ENCODE measurements at regions not wholly inside any gene's neighbourhood (a gene's known extent, or its start where the extent isn't known, plus 50 kb on each side); places are given as distances from the start of the nearest gene placed in this dataset.
"Not testable (repeated sequence)": the region's sequence is repeated elsewhere in the genome, so short reads cannot be mapped to it uniquely, and the experiment has no call there.

DNA sequence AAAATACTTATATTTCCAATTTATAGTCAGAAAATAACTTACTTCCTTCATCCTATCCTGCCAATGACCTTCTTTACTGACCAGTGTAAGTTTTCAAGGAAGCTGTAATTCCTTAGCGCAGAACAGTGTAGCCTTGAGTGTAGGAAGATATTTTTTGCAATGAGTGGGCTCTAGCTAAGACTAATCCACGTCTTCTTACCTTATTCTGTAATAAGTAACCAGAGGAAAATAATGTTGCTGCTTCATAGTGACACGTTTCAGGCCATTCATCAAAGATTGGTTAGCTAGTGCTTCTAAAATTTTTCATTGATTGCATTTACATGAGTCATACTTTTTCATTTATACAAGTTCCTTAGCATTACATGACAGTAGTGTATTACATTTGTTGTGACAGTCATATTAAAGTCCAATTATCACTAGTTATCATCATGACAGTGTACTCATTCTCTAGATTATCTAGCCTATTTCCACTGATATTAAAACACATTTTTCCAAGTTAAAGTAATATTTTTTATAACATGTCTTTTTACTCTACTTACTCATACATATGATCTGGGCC lies 403.8 kb upstream of the EPHA3 start:
- no peak for DNase-seq

DNA sequence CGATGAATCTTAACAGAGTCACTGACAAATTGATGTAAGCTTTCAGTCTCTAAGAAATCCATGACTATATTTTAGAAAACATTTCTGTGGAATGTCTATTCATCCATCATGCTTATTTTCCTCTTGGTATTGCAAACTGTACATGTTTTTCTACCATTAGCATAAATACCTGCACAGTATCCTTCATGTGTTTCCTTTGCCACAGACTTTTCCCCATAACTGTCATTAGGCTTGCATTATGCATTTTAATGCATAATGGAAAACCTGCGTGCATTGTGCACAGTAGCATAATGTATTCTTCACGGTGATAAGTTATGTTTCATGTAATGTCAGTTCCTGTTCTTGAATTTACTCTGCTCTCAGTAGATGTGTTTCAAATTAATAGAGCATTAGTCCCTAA lies 403.1 kb upstream of the EPHA3 start:
- DNase-seq = no peak

DNA sequence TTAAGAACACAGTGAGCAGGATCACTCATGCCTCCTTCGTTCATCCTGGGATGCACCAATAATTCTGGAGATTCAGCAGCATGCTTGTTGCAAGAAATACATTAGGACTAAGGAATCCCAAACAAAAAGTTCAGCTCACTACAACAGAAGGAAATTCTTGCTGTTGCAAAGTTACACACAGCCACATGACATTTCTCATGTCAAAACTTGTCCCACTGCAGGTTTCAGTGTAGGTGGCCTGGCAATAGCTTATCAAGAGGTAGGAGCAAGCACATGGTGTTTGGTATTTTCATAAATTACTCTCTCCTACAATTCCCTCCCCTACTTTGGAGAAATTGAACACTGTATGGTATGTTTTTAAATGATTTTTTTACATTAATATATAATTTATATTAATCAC lies 399.6 kb upstream of the EPHA3 start:
- DNase-seq = no peak

DNA sequence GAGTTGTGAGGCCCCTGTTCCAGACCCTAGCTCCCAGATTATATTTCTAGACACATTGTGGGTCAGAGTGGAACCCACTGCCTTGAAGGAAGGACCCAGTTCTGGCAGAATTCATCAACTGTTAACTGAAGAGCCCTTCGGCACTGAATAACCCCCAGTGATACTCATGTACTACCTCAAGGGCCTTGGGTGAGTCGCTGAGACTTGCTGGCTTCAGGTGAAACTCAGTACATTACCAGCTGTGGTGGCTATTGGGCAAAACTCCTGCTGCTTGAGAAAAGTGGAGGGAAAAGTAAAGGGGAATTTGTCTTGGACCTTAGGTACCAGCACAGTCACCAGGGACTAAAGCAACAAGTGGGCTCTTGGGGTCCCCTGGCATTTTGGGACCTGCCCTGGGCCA lies 394.9 kb upstream of the EPHA3 start:
- DNase-seq = no peak

DNA sequence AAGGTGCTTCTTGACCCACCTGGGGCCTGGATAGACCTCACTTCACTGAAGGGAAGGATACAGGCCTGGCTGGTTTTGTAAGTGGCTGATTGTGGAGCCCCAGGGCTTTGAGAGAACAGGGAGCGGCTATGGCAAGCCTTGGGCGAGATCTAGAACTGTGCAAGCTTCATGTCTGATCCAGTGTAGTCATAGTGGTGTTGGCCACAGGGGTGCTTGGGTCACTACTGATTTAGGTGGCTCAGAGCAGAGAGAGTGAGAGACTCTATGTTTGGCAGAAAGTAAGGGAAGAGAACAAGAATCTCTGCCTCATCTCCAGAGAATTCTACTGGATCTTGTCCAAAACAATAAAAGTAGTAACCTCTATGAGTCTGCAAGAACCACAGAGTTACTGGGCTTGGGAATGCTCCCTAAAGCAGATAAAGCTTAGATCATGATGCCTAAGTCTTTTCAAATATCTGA lies 394.2 kb upstream of the EPHA3 start:
- DNase-seq = no peak

DNA sequence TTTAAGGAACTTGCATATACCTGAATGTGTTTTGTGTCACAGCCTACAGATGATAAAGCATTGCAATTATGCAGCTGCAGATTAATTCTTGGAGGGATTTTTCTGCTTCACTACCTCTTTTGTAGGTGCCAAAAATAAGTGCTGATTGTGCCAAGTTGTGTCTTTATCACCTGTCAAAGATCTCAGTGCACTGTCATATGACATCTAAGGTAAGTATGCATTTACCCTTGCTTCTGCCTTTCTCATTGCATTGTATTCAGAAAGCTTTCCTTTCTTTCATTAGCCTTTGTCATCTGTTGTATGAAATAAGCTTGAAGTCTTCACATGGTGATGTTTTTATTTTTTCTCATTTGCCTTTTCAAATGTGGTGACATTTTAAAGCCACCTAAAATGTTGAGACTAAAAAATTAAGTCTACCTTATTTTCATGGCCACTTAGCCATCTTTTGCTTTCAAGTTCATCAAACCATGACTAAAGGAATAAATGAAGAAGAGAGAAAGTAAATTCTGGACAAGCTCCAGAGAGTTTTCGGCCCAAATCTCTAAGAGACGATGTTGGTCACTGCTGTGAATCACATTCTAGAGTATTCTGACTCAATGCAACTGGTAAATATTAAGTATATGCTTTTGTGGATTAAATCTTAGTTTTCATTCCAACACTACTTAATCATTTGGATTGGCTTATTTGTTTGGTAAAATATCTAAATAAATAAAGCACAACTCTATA lies 381.8 kb upstream of the EPHA3 start:
- DNase-seq = no peak

DNA sequence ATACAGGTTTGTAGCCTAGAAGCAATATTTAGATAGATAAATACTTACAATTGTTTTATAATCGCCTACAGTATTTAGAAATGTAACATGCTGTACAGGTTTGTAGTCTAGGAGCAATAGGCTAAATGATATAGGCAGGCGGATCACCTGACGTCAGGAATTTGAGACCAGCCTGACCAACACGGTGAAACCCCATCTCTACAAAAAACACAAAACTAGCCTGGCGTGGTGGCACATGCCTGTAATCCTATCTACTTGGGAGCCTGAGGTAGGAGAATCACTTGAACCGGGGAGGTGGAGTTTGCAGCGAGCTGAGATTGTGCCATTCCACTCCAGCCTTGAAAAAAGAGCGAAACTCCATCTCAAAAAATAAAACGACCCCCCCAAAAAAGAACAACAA lies 375.2 kb upstream of the EPHA3 start:
- DNase-seq = no peak

DNA sequence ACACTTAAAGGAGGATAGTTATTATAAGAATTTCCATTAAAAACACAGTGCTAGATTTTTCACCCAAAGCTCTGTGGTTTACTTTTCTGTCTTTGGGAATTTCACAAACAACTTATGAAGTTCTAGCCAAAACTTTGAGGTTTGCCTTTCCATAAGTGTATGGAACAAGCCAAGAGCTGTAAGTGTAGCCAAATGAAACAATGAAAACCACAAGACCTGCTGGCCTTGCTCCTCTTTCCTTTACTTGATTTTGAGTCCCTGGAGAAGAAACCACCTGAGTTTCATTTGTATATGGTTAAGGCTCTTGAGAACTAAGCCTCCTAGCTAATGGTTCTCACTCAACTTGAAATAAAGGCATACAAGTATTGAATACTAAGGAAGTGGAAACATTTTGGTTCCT lies 365.3 kb upstream of the EPHA3 start:
- DNase-seq = no peak

DNA sequence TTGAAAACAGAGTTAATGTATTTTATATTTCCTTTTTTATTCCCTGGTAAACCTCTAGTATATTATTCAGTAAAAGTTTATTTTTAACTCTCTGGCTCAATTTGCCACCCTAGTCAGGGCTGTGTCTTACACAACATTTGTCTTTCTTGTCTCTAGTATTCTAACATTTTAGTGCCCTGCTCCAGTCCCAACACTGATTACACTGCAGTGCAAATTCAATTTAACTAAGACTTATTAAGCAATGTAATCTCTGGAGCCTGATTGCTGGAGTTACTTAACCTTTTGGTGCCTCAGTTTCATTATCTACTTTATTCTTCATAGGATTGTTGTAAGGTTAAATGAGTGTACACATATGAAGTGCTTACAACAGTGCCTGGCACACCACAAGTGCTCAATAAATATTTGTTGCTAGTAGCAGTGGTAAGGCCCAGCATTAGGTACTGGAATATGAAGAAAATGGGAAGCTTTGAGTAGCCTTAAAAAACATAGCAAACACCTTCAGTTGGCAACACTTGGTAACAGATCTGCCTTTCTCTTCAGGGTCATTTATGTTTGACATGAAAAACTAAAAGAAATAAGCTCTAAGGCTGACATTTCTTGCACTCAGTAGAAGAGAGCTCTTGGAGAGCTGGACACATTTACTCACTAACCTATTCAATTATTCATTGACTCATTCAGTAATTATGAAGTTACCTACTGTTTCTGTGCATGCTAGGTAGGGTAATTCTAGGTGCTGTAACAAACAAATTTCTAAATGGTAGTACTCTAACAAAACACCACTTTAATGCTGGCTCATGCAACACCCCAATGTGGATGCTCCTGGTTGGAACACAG lies 364.5 kb upstream of the EPHA3 start:
- no peak for DNase-seq

DNA sequence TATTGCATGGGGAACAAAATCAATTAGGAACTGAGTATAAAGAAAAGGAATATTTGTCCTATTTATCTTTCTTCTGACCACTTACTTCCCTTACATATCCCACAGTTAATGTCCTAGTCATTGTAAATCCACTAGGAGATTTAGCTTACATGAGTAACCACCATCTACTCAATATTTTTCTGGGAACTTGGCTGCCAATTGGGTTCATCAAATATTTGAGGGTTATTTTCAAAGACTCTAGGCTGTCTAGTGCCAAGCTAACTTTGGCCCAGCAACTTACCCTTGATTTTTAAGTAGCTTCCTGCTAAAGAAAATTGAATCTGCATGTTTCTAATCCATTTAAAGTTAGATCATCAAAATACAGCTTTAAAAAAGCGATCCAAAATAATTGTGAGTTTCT lies 362.5 kb upstream of the EPHA3 start:
- DNase-seq = no peak

DNA sequence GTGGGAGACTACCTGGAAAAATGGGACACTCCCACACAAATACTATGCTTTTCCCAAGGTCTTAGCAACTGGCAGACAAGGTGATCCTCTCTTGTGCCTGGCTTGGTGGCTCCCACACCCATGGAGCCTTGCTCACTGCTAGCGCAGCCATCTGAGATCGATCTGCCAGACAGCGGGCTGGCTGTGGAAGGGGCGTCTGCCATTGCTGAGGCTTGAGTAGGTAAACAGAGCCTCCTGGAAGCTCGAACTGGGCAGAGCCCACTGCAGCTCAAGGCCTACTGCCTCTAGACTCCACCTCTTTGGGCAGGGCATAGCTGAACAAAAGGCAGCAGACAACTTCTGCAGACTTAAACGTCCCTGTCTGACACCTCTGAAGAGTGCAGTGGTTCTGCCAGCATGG lies 360.3 kb upstream of the EPHA3 start:
- DNase-seq = not testable (repeated sequence)

DNA sequence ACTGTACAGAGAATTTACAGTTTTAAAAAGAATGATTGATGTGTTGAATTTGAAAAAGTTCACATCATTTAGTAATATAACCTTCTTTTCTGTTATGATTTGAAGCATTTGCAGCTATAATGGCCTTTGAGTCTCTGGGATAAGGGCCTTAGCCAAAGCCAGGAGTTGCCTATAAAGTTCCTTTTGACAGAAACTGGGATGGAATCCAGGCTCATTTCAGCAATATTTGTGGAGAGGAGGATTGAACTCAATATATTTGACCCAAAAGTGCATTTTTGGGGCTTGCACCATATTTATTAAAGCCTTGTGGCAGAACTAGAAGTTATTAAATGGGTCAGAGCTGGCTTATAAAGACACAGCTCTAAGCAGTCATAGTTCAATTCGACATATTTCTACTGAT lies 348.7 kb upstream of the EPHA3 start:
- no peak for DNase-seq

DNA sequence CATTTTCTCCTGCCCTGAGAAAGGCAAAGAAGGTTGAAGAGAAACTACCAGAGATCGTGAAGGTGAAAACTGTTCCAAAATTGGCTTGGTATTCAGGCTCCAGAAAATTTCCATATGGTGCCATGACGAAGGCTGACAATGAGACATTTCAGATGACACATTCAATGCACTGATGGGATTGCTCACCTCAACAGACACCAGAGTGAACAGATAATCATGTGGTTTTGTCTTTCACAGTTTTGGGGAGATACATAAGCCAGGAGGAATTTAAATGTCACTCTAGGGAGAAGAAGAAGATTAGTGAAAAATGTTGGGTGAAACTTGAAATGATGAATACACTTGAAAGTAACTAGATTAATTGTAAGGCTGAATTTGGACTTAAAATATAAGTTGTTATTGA lies 339.7 kb upstream of the EPHA3 start:
- no peak for DNase-seq

DNA sequence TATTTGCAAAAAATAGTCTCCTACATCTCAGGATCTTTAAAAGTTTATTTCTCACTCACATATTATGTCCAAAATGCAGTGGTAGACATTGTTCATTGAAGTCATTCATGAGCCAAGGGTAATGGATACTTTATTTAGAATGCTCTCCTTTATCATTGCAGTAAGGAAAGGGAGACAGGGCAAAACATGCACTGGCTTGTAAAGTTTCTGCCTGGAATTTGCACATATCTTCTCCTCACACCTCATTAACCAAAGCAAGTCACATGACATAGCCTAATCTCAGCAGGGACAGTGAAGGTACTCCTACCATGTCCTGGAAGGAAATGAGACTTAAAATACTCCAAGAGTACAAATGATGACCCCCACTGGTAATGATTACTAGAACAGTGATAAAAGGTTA lies 333.7 kb upstream of the EPHA3 start:
- DNase-seq = no peak

DNA sequence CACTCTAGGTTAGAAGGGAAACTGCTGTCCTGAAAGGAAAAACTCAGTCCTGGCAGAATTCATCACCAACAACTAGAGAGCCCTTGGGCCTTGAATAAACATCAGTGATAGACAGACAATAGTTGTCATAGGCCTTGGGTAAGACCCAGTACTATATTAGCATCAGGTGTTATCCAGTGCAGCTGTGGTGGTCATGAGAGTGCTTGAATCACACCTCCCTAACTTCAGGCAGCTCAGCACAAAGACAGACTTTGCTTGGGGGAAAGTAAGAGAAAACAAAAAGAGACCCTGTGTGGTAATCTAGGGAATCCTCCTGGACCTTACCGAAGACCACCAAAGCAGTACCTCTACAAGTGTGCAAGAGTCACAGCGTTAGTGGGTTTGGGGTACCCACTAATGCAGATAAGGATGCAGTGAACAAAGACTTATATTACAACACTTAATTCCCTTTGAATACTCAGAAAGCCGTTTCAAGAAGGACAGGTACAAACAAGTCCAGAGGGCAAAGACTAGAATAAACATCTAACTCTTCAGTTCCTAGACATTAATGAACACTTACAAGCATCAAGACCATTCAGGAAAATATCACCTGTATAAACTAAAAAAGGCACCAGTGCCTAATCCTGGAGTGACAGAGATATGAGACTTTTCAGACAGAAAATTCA lies 332.3 kb upstream of the EPHA3 start:
- DNase-seq = no peak

DNA sequence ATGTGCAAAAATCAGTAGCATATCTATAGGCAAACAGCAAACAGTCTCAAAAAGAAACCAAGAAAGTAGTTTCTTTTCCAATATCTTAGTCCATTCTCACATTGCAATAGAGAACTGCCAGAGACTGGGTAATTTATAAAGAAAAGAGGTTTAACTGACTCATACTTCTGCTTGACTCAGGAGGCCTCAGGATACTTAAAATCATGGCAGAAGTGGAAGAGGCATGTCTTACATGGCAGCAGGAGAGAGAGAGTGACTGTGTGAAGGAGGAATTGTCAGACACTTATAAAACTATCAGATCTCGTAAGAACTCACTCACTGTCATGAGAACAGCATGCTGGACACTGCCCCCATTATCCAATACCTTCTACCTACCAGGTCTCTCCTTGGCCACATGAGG lies 327.9 kb upstream of the EPHA3 start:
- no peak for DNase-seq

DNA sequence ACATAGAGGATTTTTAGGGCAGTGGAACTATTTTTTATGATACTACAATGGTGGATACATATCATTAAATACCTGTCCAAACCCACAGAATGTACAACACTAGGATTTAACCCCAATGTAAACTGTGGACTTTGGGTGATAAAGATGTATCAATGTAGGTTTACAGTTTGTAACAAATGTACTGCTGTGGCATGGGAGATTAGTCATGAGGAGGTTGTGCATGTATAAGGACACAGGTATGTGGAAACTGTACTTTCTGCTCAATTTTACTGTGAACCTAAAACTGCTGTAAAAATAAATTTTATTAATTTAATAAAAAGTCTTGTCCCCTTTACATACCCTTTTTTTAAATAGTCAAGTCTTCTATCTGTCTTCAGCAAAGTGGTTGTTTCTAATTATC lies 322.5 kb upstream of the EPHA3 start:
- DNase-seq = no peak

DNA sequence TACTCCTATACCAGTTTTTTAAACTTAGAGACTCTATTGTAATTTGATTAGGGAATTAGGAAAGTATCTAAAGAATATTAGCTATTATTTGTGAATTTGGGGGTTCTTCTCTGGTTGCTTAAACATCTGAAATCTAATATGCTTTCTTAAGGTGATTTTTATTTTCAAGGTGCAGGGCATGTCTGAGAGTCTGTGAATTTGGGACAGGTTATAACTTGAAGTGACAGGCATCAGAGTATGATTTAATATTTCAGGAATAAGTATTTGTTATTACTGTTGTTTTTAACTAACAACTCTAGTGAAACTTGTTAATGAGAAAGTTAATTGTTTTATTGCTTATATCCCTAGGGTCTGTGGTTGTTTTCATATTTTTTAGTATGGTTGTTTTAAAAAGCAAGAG lies 321.6 kb upstream of the EPHA3 start:
- DNase-seq = no peak

DNA sequence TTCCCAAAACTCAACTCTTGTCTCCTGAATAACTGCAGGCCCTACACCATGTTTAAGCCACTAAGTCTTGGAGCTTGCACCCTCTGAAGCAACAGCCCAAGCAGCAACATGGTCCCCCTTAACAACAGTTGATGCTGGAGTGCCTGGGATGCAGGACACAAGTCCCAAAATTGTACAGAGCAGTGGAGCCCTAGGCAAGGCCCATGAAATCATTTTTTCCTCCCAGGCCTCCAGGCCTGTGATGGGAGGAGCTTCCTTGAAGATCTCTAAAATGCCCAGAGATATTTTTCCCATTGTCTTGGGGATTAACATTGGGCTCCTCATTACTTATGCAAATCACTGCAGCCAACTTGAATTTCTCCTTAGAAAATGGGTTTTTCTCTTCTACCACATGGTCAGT lies 311.9 kb upstream of the EPHA3 start:
- no peak for DNase-seq

DNA sequence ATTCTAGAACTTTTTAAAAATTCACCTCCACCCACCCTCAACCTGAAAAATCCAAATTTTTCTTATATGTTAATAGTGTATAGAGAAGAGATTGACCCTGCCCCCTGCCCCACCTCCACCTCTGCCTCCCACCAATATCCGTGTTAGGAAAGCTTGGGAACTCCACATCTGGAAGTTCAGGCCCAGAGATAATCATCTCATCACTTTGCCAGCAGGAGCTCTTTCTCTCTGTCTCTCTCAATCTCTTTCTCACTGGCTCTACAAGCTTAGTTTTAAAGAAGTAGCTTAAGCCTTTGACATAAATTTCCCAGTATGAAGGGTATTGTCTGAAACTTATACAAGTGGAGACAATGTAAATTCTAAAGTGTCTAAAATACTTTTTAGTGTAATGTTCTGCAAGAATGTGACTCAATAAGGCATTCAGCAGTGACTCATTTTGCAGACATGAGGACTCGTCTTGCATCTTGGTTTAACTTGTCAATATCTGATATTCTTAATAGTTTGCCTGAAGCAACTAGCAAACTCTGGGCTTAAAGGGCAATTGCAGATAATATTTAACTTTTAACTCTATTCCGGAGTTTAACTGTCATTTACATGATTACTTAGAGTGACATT lies 299.8 kb upstream of the EPHA3 start:
- DNase-seq = no peak

DNA sequence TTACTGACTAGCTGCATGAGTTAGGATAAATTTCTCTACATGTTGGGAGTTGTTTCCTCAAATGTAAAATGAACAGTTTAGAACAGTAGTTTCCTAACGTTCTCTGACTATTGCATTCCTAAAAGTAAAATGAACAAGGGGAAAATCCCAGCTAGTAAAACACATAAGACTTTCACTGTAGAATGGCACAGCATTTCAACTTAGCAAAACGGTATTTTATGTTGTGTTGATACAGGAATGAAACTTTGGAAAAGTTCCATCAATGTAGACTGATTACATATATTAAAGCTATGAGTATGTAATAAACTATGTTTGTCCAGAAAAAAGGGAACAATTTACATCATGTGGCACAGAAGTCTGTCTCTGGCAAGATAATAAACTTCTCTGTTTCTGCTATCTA lies 297.4 kb upstream of the EPHA3 start:
- no peak for DNase-seq

DNA sequence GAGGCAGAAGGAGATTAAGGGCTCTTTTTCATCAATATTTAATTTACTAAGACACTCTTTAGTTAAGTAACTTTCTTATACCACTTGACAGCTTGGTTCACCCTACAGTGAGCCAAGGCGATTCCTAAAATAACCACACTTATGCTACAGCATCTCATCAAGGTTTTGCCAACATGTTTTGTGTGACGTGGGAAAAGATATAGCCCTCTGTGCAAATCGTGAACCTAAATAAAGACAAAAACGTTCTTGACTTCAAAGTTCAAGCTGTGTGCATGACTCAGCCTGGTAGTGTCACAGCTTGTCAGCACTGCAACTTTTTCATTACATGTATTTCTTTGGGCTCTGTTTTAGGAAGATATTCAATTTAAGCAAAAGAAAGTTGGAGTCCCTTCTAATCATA lies 297.0 kb upstream of the EPHA3 start:
- DNase-seq = no peak

DNA sequence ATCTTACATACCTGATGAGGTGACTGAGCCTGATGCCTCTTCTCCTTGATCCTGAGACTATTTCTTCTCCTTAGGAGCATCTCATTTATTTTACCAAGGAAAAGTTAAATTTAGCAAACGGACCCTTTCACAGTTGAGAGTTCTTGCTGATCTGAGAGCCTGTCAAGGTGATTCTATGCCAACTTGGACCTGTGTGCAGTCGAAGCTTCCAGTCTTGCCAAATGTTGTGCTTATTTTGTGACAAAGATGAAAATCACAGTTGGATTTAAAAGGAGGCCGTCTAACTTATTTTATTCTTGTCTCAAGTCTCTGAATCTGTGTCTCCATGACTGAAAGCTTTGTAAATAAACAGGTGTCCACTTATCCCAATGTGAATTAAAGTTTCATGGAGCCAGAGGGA lies 296.3 kb upstream of the EPHA3 start:
- DNase-seq = no peak
